Naive B cell (primary cell): ENCODE measurements at regions not wholly inside any gene's neighbourhood (a gene's known extent, or its start where the extent isn't known, plus 50 kb on each side); places are given as distances from the start of the nearest gene placed in this dataset.

Experiments used
- ATAC-seq, 2 donors: fragments of 150-1000 bp; cut with Tn5 transposase; 2 replicates each; pipeline ENCODE4 v1.10.0; 2021; ENCODE audit warnings: low read depth in 2 of 2, mild to moderate bottlenecking in 2 of 2, moderate library complexity in 2 of 2
- DNase-seq: peaks from one replicate; pipeline ENCODE4 v3.0.0; 2022
- H3K27ac Mint-ChIP-seq, 6 donors: one replicate each; pipeline ENCODE4 v1.8.0; 2020 to 2022; ENCODE audit warnings: mild to moderate bottlenecking in 6 of 6, mixed read lengths in 6 of 6, moderate library complexity in 5 of 6, inconsistent platforms in 2 of 6
- H3K27me3 Mint-ChIP-seq, 3 donors: one replicate each; pipeline ENCODE4 v1.8.0; 2021 to 2022; ENCODE audit warnings: mixed read lengths in 3 of 3, mild to moderate bottlenecking in 1 of 3
- H3K36me3 Mint-ChIP-seq, 2 donors: one replicate each; pipeline ENCODE4 v1.8.0; 2020 to 2022; ENCODE audit warnings: mixed read lengths in 2 of 2, inconsistent platforms in 1 of 2, mild to moderate bottlenecking in 1 of 2
- H3K4me1 Mint-ChIP-seq, 3 donors: one replicate each; pipeline ENCODE4 v1.8.0; 2020 to 2022; ENCODE audit warnings: mixed read lengths in 3 of 3, inconsistent platforms in 1 of 3, mild to moderate bottlenecking in 1 of 3, moderate library complexity in 1 of 3
- H3K4me3 Mint-ChIP-seq, 8 donors: one replicate each; pipeline ENCODE4 v1.8.0; 2020 to 2022; ENCODE audit warnings: mild to moderate bottlenecking in 8 of 8, mixed read lengths in 8 of 8, moderate library complexity in 8 of 8, inconsistent platforms in 2 of 8
- H3K9me3 Mint-ChIP-seq, 7 donors: one replicate each; pipeline ENCODE4 v1.8.0; 2020 to 2022; ENCODE audit warnings: mixed read lengths in 7 of 7, mild to moderate bottlenecking in 5 of 7, inconsistent platforms in 2 of 7, moderate library complexity in 1 of 7

DNA sequence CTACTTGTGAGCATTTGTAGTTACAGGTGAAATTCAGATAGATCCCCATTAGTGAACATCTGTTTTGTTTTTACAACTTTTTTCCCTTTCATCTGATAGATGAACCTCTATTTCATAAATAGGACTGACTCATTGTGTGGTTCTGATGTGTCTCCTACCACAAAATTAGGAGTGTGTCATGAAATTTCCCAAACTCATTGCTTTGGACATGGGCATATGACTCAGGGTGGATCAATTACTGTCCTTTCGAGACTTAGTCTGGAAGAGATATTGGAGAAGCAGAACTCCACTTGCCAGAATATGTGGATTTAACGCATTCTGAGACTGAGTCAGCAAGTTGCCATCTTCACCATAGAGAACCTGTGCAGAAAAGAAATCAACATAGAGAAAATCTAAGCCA, 53.5 kb upstream of the PCDH10 start:
- Mint-ChIP-seq H3K27ac (no peak overlapping the region), H3K36me3 (no peaks in the 10 kb centered on the region), H3K4me1 (no peaks in the 10 kb centered on the region)

DNA sequence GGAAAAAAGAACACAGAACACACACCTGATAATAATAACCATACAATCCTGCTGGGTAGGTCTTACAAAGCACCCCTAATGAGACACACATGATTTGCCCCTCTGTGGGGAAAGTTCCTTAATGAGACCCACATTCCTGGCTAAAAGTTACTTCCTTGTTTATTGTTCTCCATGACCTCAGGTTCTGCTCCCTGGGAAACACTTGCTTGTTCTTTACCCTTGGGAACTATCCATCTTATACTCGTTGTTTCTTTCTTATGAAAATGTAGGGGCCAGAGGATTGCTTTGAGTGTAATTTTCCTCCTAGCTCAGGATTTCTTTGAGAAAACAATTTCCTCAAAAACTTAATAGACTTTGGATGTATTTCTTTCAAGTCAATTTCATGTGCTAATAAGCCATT, 52.1 kb upstream of the PCDH10 start:
- Mint-ChIP-seq H3K4me1 (no peaks in the 10 kb centered on the region), H3K27ac (no peak overlapping the region), H3K36me3 (no peaks in the 10 kb centered on the region), H3K9me3 (peaks cover 0 to 5% (median 0%) of the 10 kb centered on the region in 7 donors), H3K27me3 (no peaks in the 10 kb centered on the region), H3K4me3 (no peak overlapping the region)
- ATAC-seq (no peak), DNase-seq (no peak)

More for the DNA sequence above, 53.5 kb upstream of the PCDH10 start:
- no peak for DNase-seq
- no peak for ATAC-seq
- peaks cover 0 to 5% (median 0%) of the 10 kb centered on the region in 7 donors for H3K9me3 Mint-ChIP-seq
- no peaks in the 10 kb centered on the region for H3K27me3 Mint-ChIP-seq
- no peak overlapping the region for H3K4me3 Mint-ChIP-seq
